AG09319 (cell line): ENCODE measurements at regions not wholly inside any gene's neighbourhood (a gene's known extent, or its start where the extent isn't known, plus 50 kb on each side); places are given as distances from the start of the nearest gene placed in this dataset.
A peak's percentile ranks its signal among the peaks of the same experiment; 100 is the strongest.
"Not testable (repeated sequence)": the region's sequence is repeated elsewhere in the genome, so short reads cannot be mapped to it uniquely, and the experiment has no call there.

Experiments used
- DNase-seq: peaks from one replicate; pipeline ENCODE4 v3.0.0-alpha.2; 2010; ENCODE audit warnings: low read depth; ENCODE audit errors: extremely low read depth
- TF ChIP-seq, protein P1 (sequence below): IDR thresholded peaks from 2 replicates; pipeline ENCODE4 v1.5.1; 2011; ENCODE audit warnings: low read depth, mild to moderate bottlenecking, inconsistent platforms, low read length, moderate library complexity

DNA sequence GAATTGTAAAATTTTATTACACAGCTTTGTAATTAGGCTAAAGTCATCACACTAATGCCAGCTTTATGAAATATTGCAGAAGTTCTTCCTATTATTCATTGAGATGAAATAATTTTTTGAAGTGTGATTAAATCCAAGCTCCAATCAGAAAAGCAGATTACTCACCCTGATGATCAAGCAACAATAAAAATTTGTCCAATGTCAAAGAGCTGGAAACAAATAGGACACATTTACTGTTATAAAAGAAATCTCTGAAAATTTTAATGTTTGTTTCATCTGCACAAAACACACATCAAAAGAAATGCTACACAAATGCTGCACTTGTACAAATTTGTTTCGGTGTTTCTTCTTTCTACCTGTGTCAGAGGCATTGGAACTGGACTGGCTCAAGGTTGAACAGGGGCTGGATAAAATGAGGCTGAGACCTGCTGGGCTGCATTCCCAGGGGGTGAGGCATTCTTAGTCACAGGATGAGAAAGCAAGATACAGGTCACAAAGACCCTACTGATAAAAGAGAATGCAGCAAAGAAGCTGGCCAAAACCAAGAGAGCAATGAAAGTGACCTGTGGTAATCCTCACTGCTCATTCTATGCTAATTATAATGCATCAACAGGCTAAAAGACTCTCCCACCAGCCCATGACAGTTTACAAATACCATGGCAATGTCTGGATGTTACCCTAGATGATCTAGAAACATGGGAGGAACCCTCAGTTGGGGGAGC is 78.3 kb downstream of the GASK1B start:
- DNase-seq = no peak
- TF ChIP-seq, protein P1, sequence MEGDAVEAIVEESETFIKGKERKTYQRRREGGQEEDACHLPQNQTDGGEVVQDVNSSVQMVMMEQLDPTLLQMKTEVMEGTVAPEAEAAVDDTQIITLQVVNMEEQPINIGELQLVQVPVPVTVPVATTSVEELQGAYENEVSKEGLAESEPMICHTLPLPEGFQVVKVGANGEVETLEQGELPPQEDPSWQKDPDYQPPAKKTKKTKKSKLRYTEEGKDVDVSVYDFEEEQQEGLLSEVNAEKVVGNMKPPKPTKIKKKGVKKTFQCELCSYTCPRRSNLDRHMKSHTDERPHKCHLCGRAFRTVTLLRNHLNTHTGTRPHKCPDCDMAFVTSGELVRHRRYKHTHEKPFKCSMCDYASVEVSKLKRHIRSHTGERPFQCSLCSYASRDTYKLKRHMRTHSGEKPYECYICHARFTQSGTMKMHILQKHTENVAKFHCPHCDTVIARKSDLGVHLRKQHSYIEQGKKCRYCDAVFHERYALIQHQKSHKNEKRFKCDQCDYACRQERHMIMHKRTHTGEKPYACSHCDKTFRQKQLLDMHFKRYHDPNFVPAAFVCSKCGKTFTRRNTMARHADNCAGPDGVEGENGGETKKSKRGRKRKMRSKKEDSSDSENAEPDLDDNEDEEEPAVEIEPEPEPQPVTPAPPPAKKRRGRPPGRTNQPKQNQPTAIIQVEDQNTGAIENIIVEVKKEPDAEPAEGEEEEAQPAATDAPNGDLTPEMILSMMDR = no peak

DNA sequence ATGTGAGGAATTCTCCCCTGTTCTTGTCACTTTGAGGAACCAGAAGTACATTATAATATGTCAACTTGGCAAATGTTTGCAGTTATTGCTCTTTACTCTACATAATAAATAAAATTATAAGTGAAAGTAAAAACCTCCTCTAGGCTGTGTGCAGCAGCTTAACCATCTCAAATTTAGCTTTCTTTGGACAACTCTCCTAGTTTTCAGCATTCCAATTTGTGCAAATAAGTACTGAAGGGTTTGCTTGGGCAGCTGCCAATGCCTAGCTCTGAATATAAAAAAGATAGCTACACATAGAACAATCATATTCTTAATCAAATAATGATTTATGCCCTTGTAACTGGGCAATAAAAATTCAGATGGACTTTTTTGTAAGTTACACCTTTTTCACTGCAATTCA is 82.5 kb downstream of the GASK1B start:
- TF ChIP-seq, protein P1 = no peak
- DNase-seq = peak; percentile 0

DNA sequence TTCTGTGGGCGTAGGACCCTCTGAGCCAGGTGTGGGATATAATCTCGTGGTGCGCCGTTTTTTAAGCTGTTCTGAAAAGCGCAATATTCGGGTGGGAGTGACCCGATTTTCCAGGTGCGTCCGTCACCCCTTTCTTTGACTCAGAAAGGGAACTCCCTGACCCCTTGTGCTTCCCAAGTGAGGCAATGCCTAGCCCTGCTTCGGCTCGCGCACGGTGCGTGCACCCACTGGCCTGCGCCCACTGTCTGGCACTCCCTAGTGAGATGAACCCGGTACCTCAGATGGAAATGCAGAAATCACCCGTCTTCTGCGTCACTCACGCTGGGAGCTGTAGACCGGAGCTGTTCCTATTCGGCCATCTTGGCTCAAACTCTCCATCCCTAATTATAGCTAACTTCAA is 82.9 kb downstream of the GASK1B start:
- DNase-seq = not testable (repeated sequence)

DNA sequence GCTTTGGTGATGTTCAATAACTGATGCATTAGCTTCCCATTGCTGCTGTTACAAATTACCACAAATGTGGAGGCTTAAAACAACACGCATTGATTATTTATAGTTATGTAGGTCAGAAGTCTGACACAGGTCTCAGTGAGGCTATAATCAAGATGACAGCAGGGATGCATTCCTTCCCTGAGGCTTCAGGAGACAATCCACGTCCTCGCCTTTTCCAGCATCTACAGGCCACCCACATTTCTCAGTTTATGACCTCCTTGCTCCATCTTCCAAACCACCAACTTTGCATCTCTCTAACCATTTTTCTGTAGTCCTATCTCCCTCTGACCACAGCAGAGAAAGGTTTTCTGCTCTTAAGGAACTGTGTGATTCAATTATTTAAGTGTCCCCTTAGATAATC is 92.5 kb downstream of the GASK1B start:
- DNase-seq = no peak
- TF ChIP-seq, protein P1 = no peak

DNA sequence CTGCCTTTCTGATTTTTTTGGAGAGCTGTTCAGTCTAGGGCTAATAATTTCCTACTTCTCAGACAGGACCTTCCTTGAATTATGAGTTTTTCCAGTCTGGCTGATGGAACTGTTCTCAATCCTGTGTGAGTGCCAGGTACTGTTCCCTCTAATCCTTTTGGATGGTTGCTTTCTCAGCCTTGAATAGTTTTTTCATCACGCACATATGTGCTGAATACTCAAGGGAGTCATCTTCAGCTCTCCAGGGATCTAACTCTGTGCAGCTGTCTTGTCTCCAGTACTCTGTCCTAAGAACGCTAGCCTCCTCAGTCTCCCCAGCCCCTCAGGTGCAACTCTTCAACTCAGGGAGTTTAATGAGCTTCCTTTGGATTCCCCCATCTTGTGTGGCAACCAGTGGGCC is 93.2 kb downstream of the GASK1B start:
- no peak for DNase-seq

DNA sequence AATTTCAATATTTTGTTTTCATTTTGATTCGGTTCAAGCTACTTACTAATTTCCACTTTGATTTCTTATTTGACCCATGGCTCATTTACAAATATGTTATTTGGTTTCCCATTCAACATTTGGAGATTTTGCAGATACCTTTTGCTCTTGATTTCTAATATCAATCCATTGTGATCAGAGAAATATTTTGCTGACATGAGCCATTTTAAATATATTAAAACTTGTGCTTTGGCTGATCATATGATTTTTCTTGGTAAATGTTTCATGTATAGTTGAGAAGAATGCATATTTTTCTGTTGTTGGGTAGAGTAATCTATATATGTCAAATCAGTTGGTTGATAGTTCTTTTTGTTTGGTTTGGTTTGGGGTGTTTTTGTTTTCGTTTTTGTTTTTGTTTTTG is 95.0 kb downstream of the GASK1B start:
- TF ChIP-seq, protein P1 = no peak
- no peak for DNase-seq

More for the DNA sequence above, 93.2 kb downstream of the GASK1B start:
- TF ChIP-seq, protein P1 = no peak

DNA sequence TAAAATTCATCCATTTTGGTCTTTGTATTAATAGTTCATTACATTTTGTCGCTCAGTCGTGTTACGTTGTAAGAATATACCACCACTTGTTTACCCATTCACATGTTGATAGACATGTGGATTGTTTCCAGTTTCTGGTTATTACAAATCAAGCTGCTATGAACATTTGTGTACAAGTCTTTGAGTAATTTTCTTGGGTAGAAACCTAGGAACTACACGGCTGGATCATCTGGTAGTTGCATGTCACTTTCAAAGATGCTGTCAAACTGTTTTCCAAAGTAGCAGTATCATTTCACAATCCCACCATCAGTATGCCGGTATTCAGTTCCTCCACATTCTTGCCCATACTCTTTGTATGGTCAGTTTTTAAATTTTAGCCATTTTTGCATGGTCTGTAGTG is 98.0 kb downstream of the GASK1B start:
- DNase-seq = no peak
- TF ChIP-seq, protein P1 = no peak

DNA sequence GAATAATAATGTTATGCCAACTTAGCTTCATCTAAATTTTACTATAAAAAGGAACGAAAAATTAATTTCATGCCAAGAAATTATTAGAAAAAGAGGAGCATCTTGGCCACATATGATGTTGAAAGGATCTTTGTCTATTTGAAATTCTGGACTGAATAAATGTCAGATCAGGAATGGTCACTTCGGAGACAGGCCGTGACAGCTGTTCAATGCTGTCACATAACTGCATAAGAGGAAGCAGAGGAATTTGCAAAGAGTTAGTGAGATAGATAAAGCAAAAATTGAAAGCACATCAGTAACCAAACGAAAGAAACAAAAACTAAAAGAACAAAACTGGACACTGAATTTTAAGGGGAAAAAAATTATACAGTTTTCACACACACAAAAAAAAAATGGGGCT is 100.9 kb downstream of the GASK1B start:
- TF ChIP-seq, protein P1 = no peak
- DNase-seq = no peak
